Hepatocyte (in vitro differentiated cells): ENCODE measurements at regions not wholly inside any gene's neighbourhood (a gene's known extent, or its start where the extent isn't known, plus 50 kb on each side); places are given as distances from the start of the nearest gene placed in this dataset.

ENCODE experiments used
- DNase-seq: peaks from one replicate; pipeline ENCODE4 v3.0.0-alpha.2; 2016; ENCODE audit warnings: low spot score
- H2AFZ ChIP-seq: fragments of 200-600 bp; sonication (generic); 2 replicates; pipeline ENCODE4 v1.6.0; 2016; ENCODE audit warnings: antibody characterized with exemption, mild to moderate bottlenecking
- H3K27ac ChIP-seq: fragments of 200-600 bp; sonication (generic); 2 replicates; pipeline ENCODE4 v1.5.1; 2016; ENCODE audit warnings: mild to moderate bottlenecking
- H3K27me3 ChIP-seq: fragments of 200-600 bp; sonication (generic); 2 replicates; pipeline ENCODE4 v1.6.1; 2016
- H3K36me3 ChIP-seq: fragments of 200-600 bp; sonication (generic); replicated peaks from 2 replicates; pipeline ENCODE4 v1.5.1; 2016; ENCODE audit warnings: low read depth; ENCODE audit not compliant: insufficient read depth
- H3K4me1 ChIP-seq: fragments of 200-600 bp; sonication (generic); 2 replicates; pipeline ENCODE4 v1.5.1; 2016; ENCODE audit warnings: mild to moderate bottlenecking, moderate library complexity; ENCODE audit not compliant: insufficient read depth
- H3K4me2 ChIP-seq: fragments of 200-600 bp; sonication (generic); 2 replicates; pipeline ENCODE4 v1.6.0; 2016
- H3K4me3 ChIP-seq: fragments of 200-600 bp; sonication (generic); 2 replicates; pipeline ENCODE4 v1.5.1; 2016; ENCODE audit warnings: mild to moderate bottlenecking
- H3K79me2 ChIP-seq: fragments of 200-600 bp; sonication (generic); 2 replicates; pipeline ENCODE4 v1.6.0; 2017; ENCODE audit warnings: mild to moderate bottlenecking
- H3K9me2 ChIP-seq: fragments of 200-600 bp; sonication (generic); replicated peaks from 2 replicates; pipeline ENCODE4 v1.6.0; 2017; ENCODE audit warnings: mild to moderate bottlenecking; ENCODE audit not compliant: insufficient read depth
- H3K9me3 ChIP-seq: fragments of 200-600 bp; sonication (generic); 2 replicates; pipeline ENCODE4 v1.5.1; 2016; ENCODE audit warnings: low read depth, mild to moderate bottlenecking
- H4K20me1 ChIP-seq: fragments of 200-600 bp; sonication (generic); 2 replicates; pipeline ENCODE4 v1.6.0; 2016; ENCODE audit warnings: mild to moderate bottlenecking; ENCODE audit not compliant: insufficient read depth, poor library complexity, severe bottlenecking
- CTCF ChIP-seq: fragments of 200-600 bp; sonication (generic); IDR thresholded peaks from 2 replicates; pipeline ENCODE4 v1.5.1; 2016; ENCODE audit warnings: antibody characterized with exemption, mild to moderate bottlenecking; ENCODE audit not compliant: poor library complexity
- EZH2 ChIP-seq: fragments of 200-600 bp; sonication (generic); IDR thresholded peaks from 2 replicates; pipeline ENCODE4 v1.6.1; 2016; ENCODE audit warnings: antibody characterized with exemption, mild to moderate bottlenecking, borderline replicate concordance
- EZH2phosphoT487 ChIP-seq: fragments of 200-600 bp; sonication (generic); IDR thresholded peaks from one replicate; pipeline ENCODE4 v1.6.1; 2018; ENCODE audit warnings: antibody characterized with exemption, mild to moderate bottlenecking, low read depth, moderate library complexity; ENCODE audit not compliant: unreplicated experiment, severe bottlenecking
- WGBS: methylation state at CpG from one replicate; pipeline ENCODE4 v1.1.6; 2016; ENCODE audit warnings: low lambda C conversion rate; ENCODE audit errors: missing lambda C conversion rate; 5-methylcytosine and 5-hydroxymethylcytosine counted together

GRCh38 chr16:17939122-17939536, 397.4 kb downstream of the NPIPA8 start:
- Histone ChIP-seq H3K4me3 (no peak overlapping the region), H4K20me1 (no peaks in the 10 kb centered on the region), H3K4me1 (no peaks in the 10 kb centered on the region), H3K79me2 (no peaks in the 10 kb centered on the region), H3K36me3 (no peaks in the 10 kb centered on the region), H3K9me2 (no peaks in the 10 kb centered on the region), H3K4me2 (no peak overlapping the region), H3K9me3 (no peaks in the 10 kb centered on the region), H2AFZ (no peak overlapping the region), H3K27ac (no peak overlapping the region), H3K27me3 (no peaks in the 10 kb centered on the region)
- WGBS: 53% methylated on average over 2 of the region's 2 CpGs
- TF ChIP-seq EZH2 (no peak), EZH2phosphoT487 (no peak), CTCF (no peak)
- no peak for DNase-seq

- Histone ChIP-seq H3K9me2 (no peaks in the 10 kb centered on the region), H3K9me3 (no peaks in the 10 kb centered on the region), H3K4me3 (no peak overlapping the region), H3K4me1 (no peaks in the 10 kb centered on the region), H3K27ac (no peak overlapping the region), H3K36me3 (no peaks in the 10 kb centered on the region), H3K27me3 (no peaks in the 10 kb centered on the region), H4K20me1 (no peaks in the 10 kb centered on the region), H3K4me2 (no peak overlapping the region), H2AFZ (no peak overlapping the region), H3K79me2 (no peaks in the 10 kb centered on the region)
- 93% methylated on average over 3 of the region's 3 CpGs for WGBS
- TF ChIP-seq CTCF (no peak), EZH2 (no peak), EZH2phosphoT487 (no peak)
- no peak for DNase-seq
Measured at GRCh38 chr16:17938546-17938945, 398.0 kb downstream of the NPIPA8 start.

- Histone ChIP-seq H3K4me2 (no peak overlapping the region), H3K9me3 (no peaks in the 10 kb centered on the region), H4K20me1 (no peaks in the 10 kb centered on the region), H3K27me3 (no peaks in the 10 kb centered on the region), H3K4me1 (no peaks in the 10 kb centered on the region), H3K27ac (no peak overlapping the region), H3K36me3 (no peaks in the 10 kb centered on the region), H3K79me2 (no peaks in the 10 kb centered on the region), H3K4me3 (no peak overlapping the region), H2AFZ (no peak overlapping the region), H3K9me2 (no peaks in the 10 kb centered on the region)
- DNase-seq: no peak
- TF ChIP-seq EZH2: no peak
- TF ChIP-seq CTCF: no peak
- TF ChIP-seq EZH2phosphoT487: no peak
- 88% methylated on average over 6 of the region's 6 CpGs for WGBS
Measured at GRCh38 chr16:17936766-17937402, 399.7 kb downstream of the NPIPA8 start.
